GM21576 (cell line): ENCODE measurements at regions not wholly inside any gene's neighbourhood (a gene's known extent, or its start where the extent isn't known, plus 50 kb on each side); places are given as distances from the start of the nearest gene placed in this dataset.
"Not testable (repeated sequence)": the region's sequence is repeated elsewhere in the genome, so short reads cannot be mapped to it uniquely, and the experiment has no call there.

Source experiments
- ATAC-seq: cut with Tn5 transposase; IDR thresholded peaks from one replicate; pipeline ENCODE4 v1.9.1; 2021; ENCODE audit warnings: mild to moderate bottlenecking, moderate library complexity; ENCODE audit not compliant: unreplicated experiment

- no peak for ATAC-seq
These were observed 233.4 kb upstream of the SYT10 start for GRCh38 chr12:33672836-33673577.

GRCh38 chr12:33676866-33677265 lies 237.2 kb upstream of the SYT10 start:
- no peak for ATAC-seq

DNA sequence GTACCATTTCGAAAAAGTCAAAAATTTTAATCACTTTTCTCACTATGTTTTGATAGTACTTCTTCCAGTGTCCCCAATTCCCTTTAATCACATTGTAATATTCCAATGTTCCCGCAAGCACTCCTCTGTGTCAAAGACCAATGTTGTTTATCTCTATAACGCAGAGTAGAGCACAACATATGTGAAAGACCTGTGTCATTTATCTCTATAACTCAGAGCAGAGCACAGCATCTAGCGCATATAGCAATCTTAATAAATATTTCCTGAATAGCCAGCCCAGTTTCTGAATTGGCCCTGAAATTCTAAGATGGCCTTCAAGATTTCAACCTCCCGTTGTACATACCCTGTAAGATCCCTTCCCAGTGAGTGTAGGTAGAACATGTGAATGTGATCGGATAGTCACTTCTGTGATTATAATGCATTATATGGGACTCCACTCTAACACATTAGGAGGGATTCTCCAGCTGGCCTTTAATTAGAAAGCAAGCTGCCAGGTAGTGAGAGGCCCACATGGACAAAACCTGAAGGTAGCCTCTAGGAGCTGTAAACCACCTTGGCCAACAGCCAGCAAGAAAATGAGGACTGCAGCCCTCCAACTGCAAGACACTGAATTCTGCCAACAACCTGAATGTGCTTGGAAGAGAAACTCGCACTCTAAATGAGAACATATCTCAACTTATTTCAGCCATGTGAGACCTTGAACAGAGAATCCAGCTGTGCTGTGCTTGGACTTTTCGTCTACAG lies 238.8 kb upstream of the SYT10 start:
- ATAC-seq: no peak

GRCh38 chr12:33690562-33690961 lies 250.9 kb upstream of the SYT10 start:
- ATAC-seq: no peak

DNA sequence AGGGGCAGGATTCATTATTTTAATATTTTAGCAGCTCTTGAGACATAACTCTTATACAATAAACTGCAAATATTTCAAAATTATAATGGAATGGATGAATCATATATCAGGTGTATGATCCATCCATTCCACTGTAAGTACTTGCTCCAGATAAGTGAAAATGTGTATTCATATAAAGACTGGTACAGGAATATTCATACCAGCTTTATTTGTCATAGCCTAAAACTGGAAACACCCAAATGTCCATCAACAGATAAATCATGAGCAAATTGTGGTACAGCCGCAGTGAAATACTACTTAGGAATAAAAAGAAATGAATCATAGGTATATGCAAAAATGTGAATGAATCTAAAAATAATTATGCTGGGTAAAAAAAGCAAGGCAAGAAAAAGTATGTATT lies 263.6 kb upstream of the SYT10 start:
- no peak for ATAC-seq

- no peak for ATAC-seq
These were observed 267.3 kb upstream of the SYT10 start for GRCh38 chr12:33706927-33707326.

DNA sequence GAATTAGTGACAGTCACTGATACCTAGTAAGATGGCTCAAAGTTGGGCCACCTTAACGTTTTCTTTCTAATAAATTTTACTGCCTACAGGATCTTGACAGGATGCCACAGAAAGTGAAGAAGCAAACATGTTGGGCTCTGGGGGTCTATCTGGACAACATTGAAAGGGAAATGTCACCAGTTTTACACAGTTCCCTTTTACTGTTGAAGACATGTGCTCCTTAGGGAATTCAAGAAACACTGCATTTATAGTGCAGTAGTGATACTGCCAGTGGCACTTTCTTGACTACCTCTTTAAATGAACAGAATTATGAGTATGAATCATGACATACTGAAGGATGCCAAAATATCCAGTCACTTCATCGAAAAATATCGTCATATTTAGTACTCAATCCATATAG lies 269.3 kb upstream of the SYT10 start:
- ATAC-seq: no peak

GRCh38 chr12:33710548-33710947 lies 270.9 kb upstream of the SYT10 start:
- no peak for ATAC-seq

GRCh38 chr12:33718631-33719030 lies 279.0 kb upstream of the SYT10 start:
- no peak for ATAC-seq

DNA sequence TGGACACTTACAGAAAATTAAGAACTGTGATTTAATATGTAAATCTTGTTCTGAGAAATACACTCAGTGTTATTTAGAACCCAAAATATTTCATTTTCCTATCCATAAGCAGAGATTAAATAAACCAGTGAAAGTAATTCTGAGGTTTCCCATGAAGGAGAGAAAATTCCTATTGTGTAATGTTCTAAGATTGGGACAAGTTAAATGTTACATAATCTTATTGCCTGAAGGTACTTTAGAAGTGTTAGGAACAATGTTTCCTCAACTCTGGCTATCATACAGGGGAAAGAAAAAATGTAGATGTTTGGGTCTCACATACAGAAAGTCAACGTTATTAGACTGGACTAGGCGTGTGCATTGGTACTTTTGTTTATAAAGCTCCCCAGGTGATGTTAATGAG lies 281.9 kb upstream of the SYT10 start:
- ATAC-seq: no peak

DNA sequence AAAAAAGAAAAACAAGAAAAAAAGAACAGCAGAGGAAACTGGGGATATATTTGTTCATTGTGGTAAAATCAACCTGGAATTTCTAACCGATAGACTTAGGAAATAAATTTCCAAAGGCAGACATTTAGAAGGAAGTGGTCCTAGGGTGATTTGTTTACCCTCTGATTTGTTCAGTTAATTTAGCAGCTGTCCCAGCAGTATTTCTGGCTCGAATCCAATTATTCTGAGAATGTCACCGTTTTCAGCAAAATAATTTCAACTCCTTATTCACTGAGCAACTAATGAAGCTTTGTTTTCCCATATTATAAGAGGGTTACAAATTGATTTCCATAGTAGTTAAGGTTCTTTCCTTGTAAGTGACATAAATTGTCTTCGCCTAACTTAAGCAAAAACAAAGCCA lies 285.2 kb upstream of the SYT10 start:
- no peak for ATAC-seq

DNA sequence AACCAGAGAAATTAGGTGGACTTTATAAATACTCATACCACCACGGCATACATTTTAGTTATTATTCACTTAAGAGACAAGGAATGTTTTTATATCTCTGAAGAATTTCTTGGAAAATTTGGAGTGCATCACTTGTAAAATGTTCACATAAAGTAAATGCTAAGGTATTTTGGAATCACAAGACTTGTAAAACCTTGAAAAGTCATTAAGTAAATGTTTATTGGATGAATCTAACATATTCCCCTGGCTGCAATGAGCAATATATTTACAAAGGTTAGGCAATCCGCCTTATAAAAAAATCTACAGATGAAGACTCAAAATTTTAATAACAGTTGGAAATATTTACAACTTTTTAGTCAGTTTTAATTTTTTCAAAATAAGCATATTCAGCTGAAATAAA lies 287.4 kb upstream of the ALG10 start:
- no peak for ATAC-seq

- ATAC-seq: no peak
These were observed 269.4 kb upstream of the ALG10 start for GRCh38 chr12:33752854-33753253.

- no peak for ATAC-seq
These were observed 264.6 kb upstream of the ALG10 start for GRCh38 chr12:33757701-33758100.

DNA sequence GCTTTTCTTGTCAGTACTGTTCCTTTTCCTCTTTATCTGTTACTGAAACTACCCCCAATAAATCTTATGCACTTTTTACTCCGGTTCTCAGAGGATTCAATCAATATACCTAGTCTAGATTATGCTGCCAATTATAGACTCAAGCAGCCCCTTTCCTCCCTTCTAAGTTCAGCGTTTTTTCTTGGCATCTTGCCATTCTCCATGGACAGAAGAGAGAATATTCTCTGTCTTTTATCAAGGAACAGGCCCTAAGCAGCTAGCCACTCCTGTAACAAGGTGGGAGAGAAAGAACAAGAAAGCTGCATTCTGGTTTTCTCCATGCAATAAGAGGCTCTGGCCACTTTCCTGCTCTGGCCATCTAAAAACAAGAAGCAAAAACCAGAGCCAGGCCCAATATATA lies 263.0 kb upstream of the ALG10 start:
- ATAC-seq: no peak

- no peak for ATAC-seq
These were observed 259.0 kb upstream of the ALG10 start for GRCh38 chr12:33763331-33763730.

- no peak for ATAC-seq
These were observed 251.6 kb upstream of the ALG10 start for GRCh38 chr12:33770652-33771051.

GRCh38 chr12:33771889-33772288 lies 250.4 kb upstream of the ALG10 start:
- no peak for ATAC-seq

DNA sequence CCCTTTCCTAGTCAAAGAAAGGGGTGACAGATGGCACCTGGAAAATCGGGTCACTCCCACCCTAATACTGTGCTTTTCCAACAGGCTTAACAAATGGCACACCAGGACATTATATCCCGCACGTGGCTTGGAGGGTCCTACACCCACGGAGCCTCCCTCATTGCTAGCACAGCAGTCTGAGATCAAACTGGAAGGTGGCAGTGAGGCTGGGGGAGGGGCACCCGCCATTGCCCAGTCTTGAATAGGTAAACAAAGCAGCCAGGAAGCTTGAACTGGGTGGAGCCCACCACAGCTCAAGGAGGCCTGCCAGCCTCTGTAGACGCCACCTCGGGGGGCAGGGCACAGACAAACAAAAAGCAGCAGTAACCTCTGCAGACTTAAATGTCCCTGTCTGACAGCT lies 249.2 kb upstream of the ALG10 start:
- not testable (repeated sequence) for ATAC-seq

DNA sequence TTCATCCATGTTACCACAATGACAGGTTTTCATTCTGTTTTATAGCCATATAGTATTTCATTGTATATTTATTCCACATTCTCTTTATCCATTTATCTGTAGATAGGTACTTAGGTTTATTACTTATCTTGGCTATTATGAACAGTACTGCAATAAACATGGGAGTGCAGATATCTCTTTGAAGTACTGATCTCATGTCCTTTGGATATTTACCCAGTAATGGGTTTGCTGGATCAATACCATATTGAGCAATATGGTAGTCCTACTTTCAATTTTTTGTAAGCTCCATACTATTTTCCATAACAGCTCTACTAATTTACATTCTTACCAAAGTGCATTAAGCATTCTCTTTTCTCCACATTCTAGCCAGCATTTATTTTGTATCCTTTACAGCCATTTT lies 235.8 kb upstream of the ALG10 start:
- no peak for ATAC-seq

DNA sequence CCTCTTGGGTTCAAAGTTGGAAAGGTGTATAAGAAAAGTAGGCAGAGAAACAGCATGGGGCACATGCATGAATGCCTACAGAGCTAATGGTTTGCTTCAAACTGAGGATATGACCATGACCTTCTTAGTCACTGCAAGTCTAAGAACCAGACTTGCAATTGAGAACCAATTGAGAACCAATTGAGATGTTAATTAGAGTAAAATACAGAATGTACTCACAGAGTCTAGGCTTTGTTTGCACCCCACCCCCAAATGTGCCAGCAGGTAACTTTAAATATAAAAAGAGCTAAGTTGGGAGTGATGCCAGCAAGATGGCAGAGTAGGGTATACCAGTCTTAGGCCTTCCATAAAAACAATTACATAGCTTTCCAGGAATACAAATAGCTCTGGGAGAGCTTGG lies 227.3 kb upstream of the ALG10 start:
- no peak for ATAC-seq

DNA sequence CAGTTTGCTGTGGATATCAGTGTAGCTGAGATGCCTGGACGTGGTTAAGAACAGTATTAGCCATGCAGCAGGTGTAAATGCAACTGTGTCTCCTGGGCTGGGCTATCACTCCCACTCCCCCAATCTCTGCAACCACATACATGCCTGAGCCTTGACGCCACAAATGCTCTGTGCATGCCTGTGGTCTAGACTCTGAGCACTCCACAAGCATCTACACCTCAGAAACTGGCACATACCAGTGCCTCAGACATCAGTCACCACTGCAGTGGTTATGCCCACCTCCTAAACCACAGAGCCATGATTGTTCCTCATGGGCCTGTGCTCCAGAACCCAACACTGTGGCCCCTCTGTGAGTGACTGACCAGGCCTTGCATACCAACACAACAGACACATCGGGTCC lies 226.8 kb upstream of the ALG10 start:
- no peak for ATAC-seq

GRCh38 chr12:33813536-33813935 lies 208.8 kb upstream of the ALG10 start:
- no peak for ATAC-seq
